HepG2 (cell line): ENCODE measurements at regions not wholly inside any gene's neighbourhood (a gene's known extent, or its start where the extent isn't known, plus 50 kb on each side); places are given as distances from the start of the nearest gene placed in this dataset.

ENCODE experiments used
- GABPA ChIP-seq, 2 experiments: IDR thresholded peaks; 2 replicates each; pipeline ENCODE4 v1.6.1; 2011 to 2016; ENCODE audit warnings: low read depth in 2 of 2, low read length in 1 of 2, missing biosample characterization in 1 of 2, missing genetic modification characterization in 1 of 2
- MZF1 ChIP-seq: sonication (generic); formaldehyde crosslinking; IDR thresholded peaks from 2 replicates; pipeline ENCODE4 v1.8.1; 2023; ENCODE audit warnings: mild to moderate bottlenecking, missing genetic modification reagents, borderline replicate concordance
- RCOR2 ChIP-seq: IDR thresholded peaks from 2 replicates; pipeline ENCODE4 v1.6.1; 2016; ENCODE audit warnings: missing biosample characterization, missing genetic modification reagents
- SALL1 ChIP-seq: sonication (generic); formaldehyde crosslinking; IDR thresholded peaks from 2 replicates; pipeline ENCODE4 v1.8.0; 2022; ENCODE audit warnings: mild to moderate bottlenecking, missing genetic modification reagents
- SAP130 ChIP-seq: IDR thresholded peaks from 2 replicates; pipeline ENCODE4 v1.6.1; 2016; ENCODE audit warnings: low read depth
- YEATS4 ChIP-seq: sonication (generic); formaldehyde crosslinking; IDR thresholded peaks from 2 replicates; pipeline ENCODE4 v1.4.0; 2020; ENCODE audit warnings: missing genetic modification reagents, borderline replicate concordance
- ZNF225 ChIP-seq: sonication (generic); formaldehyde crosslinking; IDR thresholded peaks from 2 replicates; pipeline ENCODE4 v1.4.0; 2020; ENCODE audit warnings: mild to moderate bottlenecking, missing genetic modification reagents
- ZNF709 ChIP-seq: sonication (generic); formaldehyde crosslinking; IDR thresholded peaks from 2 replicates; pipeline ENCODE4 v1.5.0; 2020; ENCODE audit warnings: mild to moderate bottlenecking, missing genetic modification reagents
- ZNF841 ChIP-seq: sonication (generic); formaldehyde crosslinking; IDR thresholded peaks from 2 replicates; pipeline ENCODE4 v1.8.1; 2023; ENCODE audit warnings: missing genetic modification reagents, borderline replicate concordance
- ZSCAN25 ChIP-seq: sonication (generic); formaldehyde crosslinking; IDR thresholded peaks from 2 replicates; pipeline ENCODE4 v1.8.0; 2022; ENCODE audit warnings: mild to moderate bottlenecking, missing genetic modification reagents
- TF ChIP-seq, protein P1 (sequence below): sonication (generic); formaldehyde crosslinking; IDR thresholded peaks from 2 replicates; pipeline ENCODE4 v1.5.1; 2020; ENCODE audit warnings: mild to moderate bottlenecking, missing genetic modification reagents, moderate library complexity
- TF ChIP-seq, protein P2 (sequence below), 2 experiments: IDR thresholded peaks; 2 replicates each; pipeline ENCODE4 v1.6.1; 2011 to 2012; ENCODE audit warnings: low read length in 2 of 2, borderline replicate concordance in 1 of 2, low read depth in 1 of 2, mild to moderate bottlenecking in 1 of 2, moderate library complexity in 1 of 2
- TF ChIP-seq, protein P3 (sequence below), 2 experiments: sonication (generic) in 1 of 2; formaldehyde crosslinking in 1 of 2; IDR thresholded peaks; 2 replicates each; pipeline versions ENCODE4 v1.4.0 to v1.6.1; 2016 to 2020; ENCODE audit warnings: borderline replicate concordance in 1 of 2, low read depth in 1 of 2, mild to moderate bottlenecking in 1 of 2, missing genetic modification reagents in 1 of 2
- TF ChIP-seq, protein P4 (sequence below): sonication (generic); IDR thresholded peaks from 2 replicates; pipeline ENCODE4 v1.6.1; 2016; ENCODE audit warnings: low read depth, borderline replicate concordance

DNA sequence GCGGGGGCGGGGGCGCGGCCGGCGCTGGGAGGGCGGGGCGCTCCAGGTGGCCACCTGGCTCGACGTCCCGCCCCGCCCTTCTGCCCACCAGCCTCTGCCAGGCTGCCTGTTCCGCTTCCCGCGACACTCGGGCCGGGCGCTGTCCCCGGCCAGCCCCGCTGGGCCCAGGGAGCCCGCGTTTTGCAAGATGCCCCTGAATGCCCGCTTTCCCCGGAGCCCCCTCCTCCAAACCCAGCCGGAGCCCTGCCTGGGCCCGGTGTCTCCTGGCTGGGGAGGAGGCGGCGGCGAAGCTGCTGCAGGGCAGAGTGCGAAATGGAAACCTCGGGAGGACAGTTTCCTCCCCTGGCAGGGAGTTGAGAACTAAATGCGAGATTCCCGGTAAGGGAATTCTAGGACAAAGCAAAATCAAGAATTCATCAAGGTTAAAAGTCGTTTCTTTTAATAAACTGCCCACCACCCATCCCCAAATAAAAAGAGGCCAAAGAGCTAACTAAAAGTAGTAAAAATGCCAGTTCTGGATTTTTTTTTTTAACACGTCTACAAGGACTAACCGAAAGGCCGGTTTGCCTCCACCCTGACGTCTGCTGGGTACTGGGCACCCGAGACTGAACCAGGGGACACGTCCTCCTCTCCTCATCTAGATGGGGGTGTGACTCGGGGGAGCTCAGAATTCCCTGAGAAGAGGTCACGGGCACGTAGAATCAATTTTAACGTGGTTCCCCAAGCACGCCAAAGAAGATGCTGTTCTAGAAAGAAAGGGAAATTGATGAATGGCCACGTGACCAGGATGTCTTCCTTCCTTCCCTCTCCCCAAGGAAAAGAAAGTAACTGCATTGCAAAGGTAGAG lies 200.4 kb upstream of the NFE2L3 start (continued):
- TF ChIP-seq, protein P1, sequence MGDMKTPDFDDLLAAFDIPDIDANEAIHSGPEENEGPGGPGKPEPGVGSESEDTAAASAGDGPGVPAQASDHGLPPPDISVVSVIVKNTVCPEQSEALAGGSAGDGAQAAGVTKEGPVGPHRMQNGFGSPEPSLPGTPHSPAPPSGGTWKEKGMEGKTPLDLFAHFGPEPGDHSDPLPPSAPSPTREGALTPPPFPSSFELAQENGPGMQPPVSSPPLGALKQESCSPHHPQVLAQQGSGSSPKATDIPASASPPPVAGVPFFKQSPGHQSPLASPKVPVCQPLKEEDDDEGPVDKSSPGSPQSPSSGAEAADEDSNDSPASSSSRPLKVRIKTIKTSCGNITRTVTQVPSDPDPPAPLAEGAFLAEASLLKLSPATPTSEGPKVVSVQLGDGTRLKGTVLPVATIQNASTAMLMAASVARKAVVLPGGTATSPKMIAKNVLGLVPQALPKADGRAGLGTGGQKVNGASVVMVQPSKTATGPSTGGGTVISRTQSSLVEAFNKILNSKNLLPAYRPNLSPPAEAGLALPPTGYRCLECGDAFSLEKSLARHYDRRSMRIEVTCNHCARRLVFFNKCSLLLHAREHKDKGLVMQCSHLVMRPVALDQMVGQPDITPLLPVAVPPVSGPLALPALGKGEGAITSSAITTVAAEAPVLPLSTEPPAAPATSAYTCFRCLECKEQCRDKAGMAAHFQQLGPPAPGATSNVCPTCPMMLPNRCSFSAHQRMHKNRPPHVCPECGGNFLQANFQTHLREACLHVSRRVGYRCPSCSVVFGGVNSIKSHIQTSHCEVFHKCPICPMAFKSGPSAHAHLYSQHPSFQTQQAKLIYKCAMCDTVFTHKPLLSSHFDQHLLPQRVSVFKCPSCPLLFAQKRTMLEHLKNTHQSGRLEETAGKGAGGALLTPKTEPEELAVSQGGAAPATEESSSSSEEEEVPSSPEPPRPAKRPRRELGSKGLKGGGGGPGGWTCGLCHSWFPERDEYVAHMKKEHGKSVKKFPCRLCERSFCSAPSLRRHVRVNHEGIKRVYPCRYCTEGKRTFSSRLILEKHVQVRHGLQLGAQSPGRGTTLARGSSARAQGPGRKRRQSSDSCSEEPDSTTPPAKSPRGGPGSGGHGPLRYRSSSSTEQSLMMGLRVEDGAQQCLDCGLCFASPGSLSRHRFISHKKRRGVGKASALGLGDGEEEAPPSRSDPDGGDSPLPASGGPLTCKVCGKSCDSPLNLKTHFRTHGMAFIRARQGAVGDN, result peak; percentile 55
- TF ChIP-seq YEATS4 (CRISPR knock-in tag), result 0 out of 2 replicates have a peak, but pooled peaks have one; percentile 4
- TF ChIP-seq, protein P2, sequence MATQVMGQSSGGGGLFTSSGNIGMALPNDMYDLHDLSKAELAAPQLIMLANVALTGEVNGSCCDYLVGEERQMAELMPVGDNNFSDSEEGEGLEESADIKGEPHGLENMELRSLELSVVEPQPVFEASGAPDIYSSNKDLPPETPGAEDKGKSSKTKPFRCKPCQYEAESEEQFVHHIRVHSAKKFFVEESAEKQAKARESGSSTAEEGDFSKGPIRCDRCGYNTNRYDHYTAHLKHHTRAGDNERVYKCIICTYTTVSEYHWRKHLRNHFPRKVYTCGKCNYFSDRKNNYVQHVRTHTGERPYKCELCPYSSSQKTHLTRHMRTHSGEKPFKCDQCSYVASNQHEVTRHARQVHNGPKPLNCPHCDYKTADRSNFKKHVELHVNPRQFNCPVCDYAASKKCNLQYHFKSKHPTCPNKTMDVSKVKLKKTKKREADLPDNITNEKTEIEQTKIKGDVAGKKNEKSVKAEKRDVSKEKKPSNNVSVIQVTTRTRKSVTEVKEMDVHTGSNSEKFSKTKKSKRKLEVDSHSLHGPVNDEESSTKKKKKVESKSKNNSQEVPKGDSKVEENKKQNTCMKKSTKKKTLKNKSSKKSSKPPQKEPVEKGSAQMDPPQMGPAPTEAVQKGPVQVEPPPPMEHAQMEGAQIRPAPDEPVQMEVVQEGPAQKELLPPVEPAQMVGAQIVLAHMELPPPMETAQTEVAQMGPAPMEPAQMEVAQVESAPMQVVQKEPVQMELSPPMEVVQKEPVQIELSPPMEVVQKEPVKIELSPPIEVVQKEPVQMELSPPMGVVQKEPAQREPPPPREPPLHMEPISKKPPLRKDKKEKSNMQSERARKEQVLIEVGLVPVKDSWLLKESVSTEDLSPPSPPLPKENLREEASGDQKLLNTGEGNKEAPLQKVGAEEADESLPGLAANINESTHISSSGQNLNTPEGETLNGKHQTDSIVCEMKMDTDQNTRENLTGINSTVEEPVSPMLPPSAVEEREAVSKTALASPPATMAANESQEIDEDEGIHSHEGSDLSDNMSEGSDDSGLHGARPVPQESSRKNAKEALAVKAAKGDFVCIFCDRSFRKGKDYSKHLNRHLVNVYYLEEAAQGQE (IDR thresholded peaks at IDR 0.05; ENCODE audit: borderline replicate concordance in 1 of 2, low read depth in 1 of 2, low read length in 2 of 2), result peak in 1 of 2 experiments; percentile 27; a peak in 1 of 4 replicates
- no peak for TF ChIP-seq ZNF709
- TF ChIP-seq, protein P3, sequence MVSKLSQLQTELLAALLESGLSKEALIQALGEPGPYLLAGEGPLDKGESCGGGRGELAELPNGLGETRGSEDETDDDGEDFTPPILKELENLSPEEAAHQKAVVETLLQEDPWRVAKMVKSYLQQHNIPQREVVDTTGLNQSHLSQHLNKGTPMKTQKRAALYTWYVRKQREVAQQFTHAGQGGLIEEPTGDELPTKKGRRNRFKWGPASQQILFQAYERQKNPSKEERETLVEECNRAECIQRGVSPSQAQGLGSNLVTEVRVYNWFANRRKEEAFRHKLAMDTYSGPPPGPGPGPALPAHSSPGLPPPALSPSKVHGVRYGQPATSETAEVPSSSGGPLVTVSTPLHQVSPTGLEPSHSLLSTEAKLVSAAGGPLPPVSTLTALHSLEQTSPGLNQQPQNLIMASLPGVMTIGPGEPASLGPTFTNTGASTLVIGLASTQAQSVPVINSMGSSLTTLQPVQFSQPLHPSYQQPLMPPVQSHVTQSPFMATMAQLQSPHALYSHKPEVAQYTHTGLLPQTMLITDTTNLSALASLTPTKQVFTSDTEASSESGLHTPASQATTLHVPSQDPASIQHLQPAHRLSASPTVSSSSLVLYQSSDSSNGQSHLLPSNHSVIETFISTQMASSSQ (IDR thresholded peaks at IDR 0.05; ENCODE audit: low read depth), result no peak
- TF ChIP-seq, protein P3 (CRISPR knock-in tag; IDR thresholded peaks at IDR 0.05; ENCODE audit: borderline replicate concordance), result 0 out of 2 replicates have a peak, but pooled peaks have one; percentile 7
- TF ChIP-seq ZNF225 (CRISPR knock-in tag), result no peak
- TF ChIP-seq, protein P4, sequence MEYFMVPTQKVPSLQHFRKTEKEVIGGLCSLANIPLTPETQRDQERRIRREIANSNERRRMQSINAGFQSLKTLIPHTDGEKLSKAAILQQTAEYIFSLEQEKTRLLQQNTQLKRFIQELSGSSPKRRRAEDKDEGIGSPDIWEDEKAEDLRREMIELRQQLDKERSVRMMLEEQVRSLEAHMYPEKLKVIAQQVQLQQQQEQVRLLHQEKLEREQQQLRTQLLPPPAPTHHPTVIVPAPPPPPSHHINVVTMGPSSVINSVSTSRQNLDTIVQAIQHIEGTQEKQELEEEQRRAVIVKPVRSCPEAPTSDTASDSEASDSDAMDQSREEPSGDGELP, result peak; percentile 23; the same call in 1 of the 2 replicates
- no peak for TF ChIP-seq GABPA (IDR thresholded peaks at IDR 0.05; ENCODE audit: low read depth, low read length)
- TF ChIP-seq GABPA (CRISPR knock-in tag; IDR thresholded peaks at IDR 0.05; ENCODE audit: low read depth), result 0 out of 2 replicates have a peak, but pooled peaks have one; percentile 19
- peak; percentile 8; the same call in 1 of the 2 replicates for TF ChIP-seq SAP130
- TF ChIP-seq MZF1, result no peak
- TF ChIP-seq SALL1 (CRISPR knock-in tag), result peak; percentile 29; the same call in 1 of the 2 replicates
- no peak for TF ChIP-seq ZSCAN25 (CRISPR knock-in tag)
- TF ChIP-seq ZNF841 (CRISPR knock-in tag), result no peak
- TF ChIP-seq RCOR2 (CRISPR knock-in tag), result no peak
